Lung (tissue), 11 donors: ENCODE measurements at regions not wholly inside any gene's neighbourhood (a gene's known extent, or its start where the extent isn't known, plus 50 kb on each side); places are given as distances from the start of the nearest gene placed in this dataset.

Experiments used
- ATAC-seq: fragments of 200-7000 bp; cut with Tn5 transposase; one replicate; pipeline ENCODE4 v1.9.1; 2020; ENCODE audit warnings: moderate number of reproducible peaks; ENCODE audit not compliant: insufficient read depth, low FRiP score
- DNase-seq, 3 donors: peaks; one replicate each; pipeline ENCODE4 v3.0.0-alpha.2; 2013 to 2017
- H3K27ac ChIP-seq, 2 donors: one replicate each; pipeline ENCODE4 v1.5.1; 2013; ENCODE audit warnings: mild to moderate bottlenecking in 2 of 2, moderate library complexity in 2 of 2, control low read depth in 1 of 2, inconsistent platforms in 1 of 2, low read depth in 1 of 2, low read length in 1 of 2
- H3K27me3 ChIP-seq, 3 donors: one replicate each; pipeline ENCODE4 v1.5.1; 2013; ENCODE audit warnings: low read length in 2 of 3; ENCODE audit not compliant: control insufficient read depth in 3 of 3, insufficient read depth in 3 of 3
- H3K36me3 ChIP-seq, 4 donors: one replicate each; pipeline ENCODE4 v1.5.1; 2013; ENCODE audit warnings: low read length in 4 of 4, mild to moderate bottlenecking in 1 of 4, moderate library complexity in 1 of 4; ENCODE audit not compliant: control insufficient read depth in 4 of 4, insufficient read depth in 4 of 4
- H3K4me1 ChIP-seq, 5 donors: one replicate each; pipeline ENCODE4 v1.5.1; 2013; ENCODE audit warnings: low read length in 5 of 5, mild to moderate bottlenecking in 2 of 5, moderate library complexity in 1 of 5; ENCODE audit not compliant: control insufficient read depth in 5 of 5, insufficient read depth in 5 of 5
- H3K4me3 ChIP-seq: one replicate; pipeline ENCODE4 v1.5.1; 2013; ENCODE audit warnings: mild to moderate bottlenecking, control low read depth, moderate library complexity
- H3K9ac ChIP-seq, 2 donors: one replicate each; pipeline ENCODE4 v1.5.1; 2013; ENCODE audit warnings: low read length in 2 of 2, control low read depth in 1 of 2; ENCODE audit not compliant: insufficient read depth in 1 of 2
- H3K9me3 ChIP-seq, 4 donors: one replicate each; pipeline ENCODE4 v1.5.1; 2013; ENCODE audit warnings: low read length in 3 of 4, mild to moderate bottlenecking in 1 of 4, moderate library complexity in 1 of 4; ENCODE audit not compliant: control insufficient read depth in 4 of 4, insufficient read depth in 3 of 4
- WGBS, 2 donors: extraction: QIAGEN DNeasy Blood & Tissue Kit; methylation state at CpG; one replicate each; pipeline ENCODE4 v1.1.7; 2013; 5-methylcytosine and 5-hydroxymethylcytosine counted together
- TF ChIP-seq, protein P1 (sequence below): IDR thresholded peaks from 2 replicates; pipeline ENCODE4 v1.5.1; 2012; ENCODE audit warnings: mild to moderate bottlenecking; ENCODE audit errors: control extremely low read depth, extremely low read depth
- donor health status: control.
- donor health status: control.
- donor health status: Bipolar disorder and iron deficiency.
- donor health status: healthy.
- donor health status: DM: yes; HTN: yes; CAD: no.

DNA sequence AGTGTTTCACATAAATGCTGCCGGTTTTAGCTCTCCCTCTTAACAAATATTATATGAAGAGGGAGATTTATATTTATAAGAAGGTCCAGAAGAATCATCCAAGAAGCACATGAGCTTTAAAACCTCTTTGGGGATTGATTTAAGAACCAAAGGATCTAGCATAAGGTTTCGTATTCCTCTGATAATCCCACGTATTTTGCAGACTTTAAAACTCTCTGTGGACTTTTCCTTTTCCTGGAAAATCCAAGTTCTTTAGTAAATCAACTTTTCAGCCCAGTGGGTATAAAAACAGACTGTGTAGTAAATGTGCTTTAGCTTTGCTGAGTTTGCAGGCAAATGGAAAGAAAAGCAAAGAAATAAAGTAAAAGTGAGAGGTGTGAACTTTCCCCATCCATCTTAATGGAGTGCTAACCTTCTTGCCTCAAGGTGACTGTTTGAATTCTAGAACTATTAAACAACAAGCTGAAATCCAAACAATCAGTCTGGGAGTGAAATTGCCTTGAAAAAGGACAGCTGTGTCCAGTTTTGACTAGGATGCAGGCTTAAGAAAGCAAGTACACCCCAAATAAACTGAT is 363.4 kb upstream of the SLC24A2 start:
- Histone ChIP-seq H3K4me1 (no peaks in the 10 kb centered on the region), H3K4me3 (no peak overlapping the region), H3K27ac (no peak overlapping the region), H3K9me3 (peaks cover 0 to 5% (median 0%) of the 10 kb centered on the region in 4 donors), H3K36me3 (no peaks in the 10 kb centered on the region), H3K9ac (no peak overlapping the region), H3K27me3 (no peaks in the 10 kb centered on the region)
- DNase-seq: peak in 1 of 3 donors; percentile 16
- 88 to 91% methylated on average over 3 of the region's 3 CpGs for WGBS, 2 donors
- TF ChIP-seq, protein P1, sequence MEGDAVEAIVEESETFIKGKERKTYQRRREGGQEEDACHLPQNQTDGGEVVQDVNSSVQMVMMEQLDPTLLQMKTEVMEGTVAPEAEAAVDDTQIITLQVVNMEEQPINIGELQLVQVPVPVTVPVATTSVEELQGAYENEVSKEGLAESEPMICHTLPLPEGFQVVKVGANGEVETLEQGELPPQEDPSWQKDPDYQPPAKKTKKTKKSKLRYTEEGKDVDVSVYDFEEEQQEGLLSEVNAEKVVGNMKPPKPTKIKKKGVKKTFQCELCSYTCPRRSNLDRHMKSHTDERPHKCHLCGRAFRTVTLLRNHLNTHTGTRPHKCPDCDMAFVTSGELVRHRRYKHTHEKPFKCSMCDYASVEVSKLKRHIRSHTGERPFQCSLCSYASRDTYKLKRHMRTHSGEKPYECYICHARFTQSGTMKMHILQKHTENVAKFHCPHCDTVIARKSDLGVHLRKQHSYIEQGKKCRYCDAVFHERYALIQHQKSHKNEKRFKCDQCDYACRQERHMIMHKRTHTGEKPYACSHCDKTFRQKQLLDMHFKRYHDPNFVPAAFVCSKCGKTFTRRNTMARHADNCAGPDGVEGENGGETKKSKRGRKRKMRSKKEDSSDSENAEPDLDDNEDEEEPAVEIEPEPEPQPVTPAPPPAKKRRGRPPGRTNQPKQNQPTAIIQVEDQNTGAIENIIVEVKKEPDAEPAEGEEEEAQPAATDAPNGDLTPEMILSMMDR: no peak
- no peak for ATAC-seq

DNA sequence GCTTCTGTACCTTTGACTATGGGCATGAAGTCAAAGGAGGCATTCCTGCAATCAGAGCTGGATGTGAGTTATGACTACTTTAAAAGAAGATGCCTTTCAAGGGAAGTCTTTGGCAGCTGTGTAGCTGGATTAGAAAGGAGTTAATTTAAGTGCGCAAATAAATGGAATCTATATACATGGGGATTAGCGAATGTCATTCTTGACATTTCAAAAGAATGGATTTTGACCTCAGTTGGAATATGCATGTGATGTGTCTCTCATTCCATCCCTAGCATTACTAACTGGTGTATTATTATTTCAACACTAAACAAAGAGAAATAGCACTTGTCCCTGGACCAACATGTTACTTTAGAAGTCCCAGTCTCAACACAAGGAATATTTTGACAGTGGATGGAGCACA is 359.6 kb upstream of the SLC24A2 start:
- no peaks in the 10 kb centered on the region for H3K36me3 ChIP-seq
- DNase-seq (no peak), ATAC-seq (no peak)
- no peak overlapping the region for H3K9ac ChIP-seq
- 99 to 100% methylated on average over 2 of the region's 2 CpGs for WGBS, 2 donors
- no peak overlapping the region for H3K4me3 ChIP-seq
- peaks cover 0 to 7% (median 0%) of the 10 kb centered on the region in 5 donors for H3K4me1 ChIP-seq
- H3K27ac ChIP-seq: no peak overlapping the region
- peaks cover 0 to 5% (median 0%) of the 10 kb centered on the region in 4 donors for H3K9me3 ChIP-seq
- H3K27me3 ChIP-seq: peaks cover 0 to 2% (median 0%) of the 10 kb centered on the region in 3 donors
- TF ChIP-seq, protein P1: no peak

GRCh38 chr9:20144197-20144596 is 355.4 kb upstream of the SLC24A2 start:
- Histone ChIP-seq H3K27ac (no peak overlapping the region), H3K9me3 (no peaks in the 10 kb centered on the region), H3K36me3 (no peaks in the 10 kb centered on the region), H3K4me3 (no peak overlapping the region), H3K9ac (peak overlapping the region in 1 of 2 donors; percentile 2), H3K27me3 (peaks cover 0 to 2% (median 0%) of the 10 kb centered on the region in 3 donors), H3K4me1 (peaks cover 0 to 7% (median 0%) of the 10 kb centered on the region in 5 donors)
- DNase-seq: peak in 2 of 3 donors; percentile 16 to 19
- ATAC-seq: no peak
- 9 to 11% methylated on average over 7 of the region's 7 CpGs for WGBS, 2 donors
- TF ChIP-seq, protein P1: no peak

DNA sequence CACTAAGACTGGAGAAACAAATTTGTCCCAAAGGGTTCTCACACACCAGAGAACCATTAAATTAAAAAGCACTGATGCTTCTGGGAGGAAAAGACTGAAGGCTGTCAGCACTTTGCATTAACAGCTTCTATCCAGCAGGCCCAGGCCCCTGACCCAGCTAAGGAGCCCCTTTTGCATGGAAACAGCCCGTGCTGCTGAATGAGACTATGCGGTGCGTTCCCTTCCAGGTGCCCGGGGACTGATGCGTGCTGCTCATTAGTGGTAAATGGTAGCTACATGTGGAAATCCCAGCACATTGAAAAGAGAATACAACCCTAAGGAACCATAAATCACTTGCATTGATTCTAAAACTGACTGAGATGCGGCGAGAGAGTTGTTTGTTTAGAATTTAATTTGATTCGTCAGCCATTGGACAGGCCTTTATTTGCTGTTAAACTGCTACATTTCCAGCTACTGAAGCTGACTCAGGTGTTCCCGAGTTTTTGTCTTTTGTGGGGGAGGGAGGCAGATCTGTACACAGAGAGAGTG is 351.0 kb upstream of the SLC24A2 start:
- Histone ChIP-seq H3K4me1 (peaks cover 0 to 7% (median 0%) of the 10 kb centered on the region in 5 donors), H3K27me3 (no peaks in the 10 kb centered on the region), H3K4me3 (no peak overlapping the region), H3K27ac (no peak overlapping the region), H3K9me3 (no peaks in the 10 kb centered on the region), H3K36me3 (no peaks in the 10 kb centered on the region), H3K9ac (no peak overlapping the region)
- TF ChIP-seq, protein P1: no peak
- DNase-seq: no peak
- ATAC-seq: no peak
- WGBS, 2 donors: 91 to 93% methylated on average over 9 of the region's 9 CpGs
